Suprapubic skin (tissue), 3 donors: ENCODE measurements at regions not wholly inside any gene's neighbourhood (a gene's known extent, or its start where the extent isn't known, plus 50 kb on each side); places are given as distances from the start of the nearest gene placed in this dataset.

ENCODE experiments used
- POLR2A ChIP-seq, 2 donors: fragments of 450-650 bp; IDR thresholded peaks; one replicate each; pipeline ENCODE4 v1.6.1; 2017; ENCODE audit warnings: antibody characterized with exemption in 2 of 2, mild to moderate bottlenecking in 2 of 2, moderate library complexity in 2 of 2
- TF ChIP-seq, protein P1 (sequence below), 2 donors: fragments of 200-600 bp in 1 of 2; fragments of 450-650 bp in 1 of 2; sonication (generic) in 1 of 2; IDR thresholded peaks; one replicate each; pipeline ENCODE4 v1.5.1; 2016 to 2019; ENCODE audit warnings: antibody characterized with exemption in 2 of 2, mild to moderate bottlenecking in 1 of 2, moderate library complexity in 1 of 2

- TF ChIP-seq, protein P1, sequence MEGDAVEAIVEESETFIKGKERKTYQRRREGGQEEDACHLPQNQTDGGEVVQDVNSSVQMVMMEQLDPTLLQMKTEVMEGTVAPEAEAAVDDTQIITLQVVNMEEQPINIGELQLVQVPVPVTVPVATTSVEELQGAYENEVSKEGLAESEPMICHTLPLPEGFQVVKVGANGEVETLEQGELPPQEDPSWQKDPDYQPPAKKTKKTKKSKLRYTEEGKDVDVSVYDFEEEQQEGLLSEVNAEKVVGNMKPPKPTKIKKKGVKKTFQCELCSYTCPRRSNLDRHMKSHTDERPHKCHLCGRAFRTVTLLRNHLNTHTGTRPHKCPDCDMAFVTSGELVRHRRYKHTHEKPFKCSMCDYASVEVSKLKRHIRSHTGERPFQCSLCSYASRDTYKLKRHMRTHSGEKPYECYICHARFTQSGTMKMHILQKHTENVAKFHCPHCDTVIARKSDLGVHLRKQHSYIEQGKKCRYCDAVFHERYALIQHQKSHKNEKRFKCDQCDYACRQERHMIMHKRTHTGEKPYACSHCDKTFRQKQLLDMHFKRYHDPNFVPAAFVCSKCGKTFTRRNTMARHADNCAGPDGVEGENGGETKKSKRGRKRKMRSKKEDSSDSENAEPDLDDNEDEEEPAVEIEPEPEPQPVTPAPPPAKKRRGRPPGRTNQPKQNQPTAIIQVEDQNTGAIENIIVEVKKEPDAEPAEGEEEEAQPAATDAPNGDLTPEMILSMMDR (IDR thresholded peaks at IDR 0.05) = no peak
- no peak for TF ChIP-seq POLR2A (IDR thresholded peaks at IDR 0.05)
Measured at GRCh38 chr3:127102587-127102986, 90.3 kb upstream of the PRR23E start.
